ENCODE measurements at regions not wholly inside any gene's neighbourhood (a gene's known extent, or its start where the extent isn't known, plus 50 kb on each side); places are given as distances from the start of the nearest gene placed in this dataset.
A peak's percentile ranks its signal among the peaks of the same experiment; 100 is the strongest.

DNA sequence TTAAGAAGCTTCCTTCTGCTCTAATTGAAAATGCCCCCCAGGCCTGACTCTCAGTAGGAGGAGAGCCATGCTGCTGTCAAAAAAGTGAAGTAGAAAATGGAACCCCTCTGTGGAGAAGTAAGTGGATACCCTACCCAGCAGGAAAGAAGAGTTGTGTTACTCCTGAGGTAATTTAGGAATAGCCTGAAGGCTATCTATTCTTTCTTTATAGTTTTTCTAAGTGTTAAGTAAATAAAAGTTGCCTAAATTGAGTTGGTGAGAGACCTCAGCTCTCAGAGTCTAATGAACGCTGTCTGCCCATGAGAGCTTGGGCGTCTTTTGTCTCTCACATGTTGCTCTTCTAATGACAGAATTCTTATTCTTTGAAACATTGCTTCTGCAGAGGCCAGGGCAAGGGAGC lies 116.2 kb downstream of the NSUN3 start:
- no peak for DNase-seq

DNA sequence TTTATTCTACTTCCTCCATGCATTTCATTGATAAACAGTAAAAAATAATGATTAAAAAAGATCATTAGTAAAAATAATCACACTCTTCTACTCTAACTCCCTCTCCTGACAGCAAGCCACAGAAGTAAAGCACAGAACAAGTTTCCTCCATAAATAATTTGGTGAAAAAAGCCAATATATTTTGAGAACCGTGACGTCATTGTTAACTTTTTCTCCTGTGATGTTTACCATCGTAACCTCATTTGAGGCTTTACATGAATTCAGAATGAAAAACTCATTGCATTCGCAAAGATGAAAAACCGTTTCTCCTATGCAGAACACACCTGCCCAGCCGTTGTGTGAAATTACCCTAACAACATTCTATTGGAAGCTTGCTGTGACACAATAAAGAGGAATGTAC lies 120.7 kb downstream of the NSUN3 start:
- no peak for DNase-seq

DNA sequence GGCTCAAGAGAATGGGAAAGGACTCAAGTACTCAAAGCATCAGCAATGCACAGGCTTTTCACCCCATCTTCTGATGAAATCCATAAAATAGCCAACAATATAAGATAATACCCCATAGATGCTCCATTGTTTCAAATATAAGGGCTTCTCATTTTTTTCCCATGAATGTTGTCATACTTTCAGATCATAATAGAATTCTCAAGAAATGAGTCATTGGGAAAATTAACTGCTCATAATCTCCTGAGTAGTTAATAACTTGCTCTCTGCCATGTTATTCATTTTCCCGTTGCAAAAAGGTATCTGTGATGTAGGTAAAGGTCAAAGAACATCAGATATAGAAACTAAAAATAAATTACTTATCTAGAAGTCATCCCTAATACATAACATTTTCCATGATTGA lies 121.9 kb downstream of the NSUN3 start:
- peak; percentile 68 for DNase-seq

- DNase-seq, result peak; percentile 20
These were observed 122.9 kb downstream of the NSUN3 start for GRCh38 chr3:94185753-94186152.

- no peak for DNase-seq
These were observed 124.8 kb downstream of the NSUN3 start for GRCh38 chr3:94187697-94188096.

GRCh38 chr3:94195381-94195780 lies 132.5 kb downstream of the NSUN3 start:
- DNase-seq, result no peak

- no peak for DNase-seq
These were observed 143.4 kb downstream of the NSUN3 start for GRCh38 chr3:94206291-94206690.

DNA sequence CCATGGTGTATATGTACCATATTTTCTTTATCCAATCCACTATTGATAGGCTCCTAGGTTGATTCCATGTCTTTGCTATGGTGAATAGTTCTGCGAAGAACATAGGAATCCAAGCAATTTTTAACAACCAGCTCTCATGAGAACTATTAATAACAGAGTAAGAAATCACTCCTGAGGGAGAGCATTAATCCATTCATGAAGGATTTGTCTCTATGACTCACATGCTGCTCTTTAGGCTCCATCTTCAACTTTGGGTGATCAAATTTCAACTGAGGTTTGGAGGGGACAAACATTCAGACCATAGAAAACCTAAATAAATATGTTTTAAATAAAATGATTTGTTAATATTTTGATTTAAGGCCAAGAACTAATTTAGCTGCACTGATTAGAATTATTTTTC lies 147.4 kb downstream of the NSUN3 start:
- no peak for DNase-seq

DNA sequence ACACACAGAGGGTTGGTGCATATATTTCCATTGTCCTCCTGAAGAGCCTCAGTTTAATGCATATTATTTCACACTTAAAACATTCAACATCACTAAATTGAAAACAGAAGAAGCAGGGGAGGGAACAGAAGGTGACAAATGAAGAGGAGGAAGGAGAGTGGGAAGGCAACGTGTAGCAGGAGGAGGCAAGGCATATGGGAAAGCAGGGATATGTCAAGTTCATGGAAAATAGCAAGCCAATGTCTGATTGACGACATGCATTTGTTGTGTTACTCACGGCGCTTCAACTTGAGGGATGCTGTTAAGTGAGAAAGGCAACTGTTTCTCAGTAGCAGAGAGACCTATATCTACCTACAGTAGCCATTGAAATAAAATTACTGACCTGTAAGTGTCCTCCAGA lies 154.5 kb downstream of the NSUN3 start:
- DNase-seq, result no peak

- DNase-seq, result no peak
These were observed 157.6 kb downstream of the NSUN3 start for GRCh38 chr3:94220426-94220825.

DNA sequence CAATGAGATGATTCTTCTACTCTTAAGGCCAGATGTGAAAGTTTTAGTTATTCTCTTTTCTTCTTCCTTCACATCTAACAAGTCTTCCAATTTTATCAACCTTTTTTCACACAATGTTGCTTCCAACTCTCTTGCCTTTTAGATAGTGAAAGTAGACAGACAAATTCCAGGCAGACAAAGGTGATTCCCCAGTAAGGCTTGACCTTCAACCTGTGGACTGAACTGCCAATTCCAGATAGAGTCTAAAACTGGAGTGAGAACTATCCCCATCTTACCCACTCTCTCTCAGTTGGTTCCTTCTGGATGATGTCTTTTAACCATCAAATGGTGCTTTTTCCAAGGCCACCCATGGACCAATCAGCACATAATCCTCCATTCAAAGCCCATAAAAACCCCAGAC lies 159.0 kb downstream of the NSUN3 start:
- DNase-seq, result no peak

DNA sequence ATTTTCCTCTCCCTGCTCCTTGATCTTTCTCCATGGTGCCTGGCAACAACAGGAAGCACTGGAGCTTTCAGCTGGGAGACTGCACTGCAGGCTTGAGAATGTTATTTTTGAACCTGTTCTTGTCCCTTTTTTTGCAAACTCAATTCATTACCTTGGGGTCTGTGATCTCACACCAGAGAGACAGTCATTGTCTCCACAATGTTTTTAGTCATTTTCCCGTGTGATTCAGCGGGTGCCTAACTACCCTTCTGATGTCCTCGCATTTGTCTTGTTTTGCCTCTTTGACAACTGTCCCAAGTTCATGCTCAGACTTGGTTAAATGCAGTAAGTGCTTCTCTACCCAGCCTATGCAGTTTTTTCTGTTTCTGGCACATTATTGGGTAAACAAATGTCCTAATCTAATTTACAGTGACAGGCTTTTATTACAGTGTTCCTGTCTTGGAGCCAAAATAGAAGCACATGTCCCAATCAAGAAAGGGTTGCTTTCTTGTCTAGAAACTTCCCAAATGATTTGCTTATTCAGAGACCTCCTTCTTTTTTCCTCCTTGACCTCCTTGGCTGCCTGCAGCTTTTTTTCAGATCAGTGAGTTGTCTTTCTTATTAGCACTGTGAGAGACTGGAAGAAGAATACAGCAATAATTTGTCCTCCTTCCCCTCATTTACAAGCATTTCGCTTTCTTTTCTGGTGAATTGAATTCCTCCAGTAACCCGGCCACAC lies 162.4 kb downstream of the NSUN3 start:
- peak; percentile 18 for DNase-seq

DNA sequence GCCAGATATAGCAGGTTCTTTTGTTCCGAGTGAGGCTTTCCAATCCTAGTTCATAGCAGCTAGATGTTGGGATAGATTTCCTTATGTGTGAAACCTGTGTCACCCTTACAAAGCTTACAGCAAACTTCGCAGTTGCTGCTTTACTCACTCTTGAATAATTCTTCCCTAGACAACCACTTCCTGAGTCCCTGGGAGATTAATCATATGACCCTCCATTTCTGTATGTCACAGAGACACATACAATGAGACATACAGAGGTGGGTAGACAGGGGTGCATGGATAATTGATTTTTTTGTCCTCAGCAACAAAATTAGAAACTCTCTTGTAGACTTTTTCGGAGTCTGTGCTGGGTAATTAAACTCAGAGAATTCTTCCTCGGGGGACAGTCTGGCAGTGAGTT lies 163.2 kb downstream of the NSUN3 start:
- DNase-seq, result peak; percentile 84

DNA sequence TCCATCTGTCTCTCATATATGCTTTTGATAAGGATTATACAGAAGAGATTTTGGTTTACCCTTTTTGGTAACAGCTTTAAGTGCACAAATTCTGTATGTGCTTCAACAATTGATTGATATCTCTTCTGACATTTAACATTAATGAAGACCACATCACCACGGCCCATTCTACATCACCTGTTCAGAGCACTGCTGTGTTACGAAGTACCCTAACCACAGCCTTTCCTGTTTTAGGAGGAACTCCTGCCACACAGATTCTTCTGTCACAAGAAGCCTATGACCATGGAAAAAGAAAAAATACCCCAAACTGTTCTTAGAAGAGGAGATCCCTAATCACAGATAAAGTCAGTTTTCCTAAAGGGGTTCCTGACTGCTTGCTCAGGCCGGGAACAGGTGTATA lies 170.1 kb downstream of the NSUN3 start:
- no peak for DNase-seq

DNA sequence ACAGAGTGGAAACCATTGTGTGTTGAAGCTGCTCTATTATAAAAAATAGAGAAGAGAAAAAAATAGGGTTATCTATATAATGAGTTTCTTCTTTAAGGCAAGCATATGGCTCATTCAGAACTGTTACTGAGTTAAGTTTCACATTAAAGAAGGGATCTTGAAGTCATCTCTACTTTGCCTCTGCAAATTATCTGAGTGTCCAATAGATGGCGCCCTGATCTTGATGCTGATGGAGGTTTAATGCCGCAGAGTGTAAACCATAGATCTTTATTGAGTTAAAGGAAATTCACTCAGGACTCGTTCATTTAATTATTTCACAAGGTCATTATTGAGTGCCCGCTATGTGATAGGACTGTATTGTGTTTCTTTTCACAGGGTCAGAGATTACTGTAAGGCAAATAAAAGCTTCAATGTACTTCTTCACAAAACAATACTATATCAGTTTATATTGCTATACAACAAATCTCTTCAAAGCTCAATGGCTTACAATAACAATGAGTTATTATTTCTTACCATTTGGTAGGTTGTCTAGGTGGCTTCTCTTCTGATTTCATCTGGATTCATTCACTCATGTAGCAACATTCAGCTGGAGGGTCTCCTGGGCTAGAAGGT lies 171.4 kb downstream of the NSUN3 start:
- peak; percentile 52 for DNase-seq

DNA sequence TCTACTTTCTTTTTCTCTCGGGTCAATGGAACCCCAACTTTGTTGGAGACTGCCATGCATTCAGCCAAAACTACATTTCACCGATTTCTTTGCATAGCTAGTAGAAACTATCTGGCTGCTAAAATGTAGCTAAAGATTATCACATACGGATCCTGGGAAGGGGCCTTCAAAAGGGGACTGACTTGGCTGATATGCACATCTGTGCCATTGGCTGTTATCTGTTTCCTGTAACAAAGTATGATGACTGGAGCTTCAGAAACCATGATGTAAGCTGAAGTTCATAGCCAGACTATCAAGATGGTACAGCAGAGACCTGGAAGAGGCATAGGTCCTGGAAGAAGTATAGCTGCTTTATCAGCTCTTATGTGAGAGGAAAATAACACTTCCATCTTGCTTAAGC lies 179.1 kb downstream of the NSUN3 start:
- no peak for DNase-seq

DNA sequence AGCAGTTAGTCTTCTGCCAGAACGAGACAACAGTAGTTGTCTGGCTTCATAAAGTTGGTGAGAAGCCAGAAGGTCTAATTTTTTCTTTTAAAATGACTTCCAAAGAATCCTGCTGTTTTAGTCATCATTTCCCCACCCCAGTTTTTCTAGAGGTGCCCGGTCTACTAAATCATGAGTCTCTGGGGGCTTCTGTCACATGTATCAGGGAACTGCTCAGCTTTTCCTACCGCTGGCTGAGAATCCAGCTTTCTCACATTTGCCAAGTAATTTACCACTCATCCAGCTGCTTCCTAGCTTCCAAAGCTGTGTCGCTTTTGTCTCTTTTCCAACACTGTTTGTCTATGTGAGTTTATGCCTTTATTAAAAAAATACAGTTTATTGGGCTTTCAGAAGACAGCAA lies 183.3 kb downstream of the NSUN3 start:
- DNase-seq, result no peak

DNA sequence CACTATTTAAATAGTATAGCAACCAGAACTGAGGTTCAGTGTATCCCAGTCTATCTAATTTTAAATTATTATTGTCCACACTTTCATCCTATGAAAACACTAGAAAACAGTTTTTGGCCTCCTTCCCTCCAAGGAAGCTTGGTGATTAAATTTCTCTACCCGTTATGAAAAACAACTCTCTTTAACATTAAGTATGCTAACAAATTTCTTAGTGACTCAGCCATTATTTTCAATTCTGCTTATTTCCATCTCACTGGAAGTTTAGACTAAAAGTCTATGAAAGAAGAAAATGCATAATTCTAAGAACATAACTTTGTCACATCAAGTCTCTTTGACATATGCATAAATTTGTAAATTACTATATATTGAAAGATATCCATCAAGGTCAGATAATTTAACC lies 185.2 kb downstream of the NSUN3 start:
- DNase-seq, result no peak

- peak; percentile 61 for DNase-seq
These were observed 186.7 kb downstream of the NSUN3 start for GRCh38 chr3:94249491-94250079.

- DNase-seq, result no peak
These were observed 188.7 kb downstream of the NSUN3 start for GRCh38 chr3:94251566-94251965.

DNA sequence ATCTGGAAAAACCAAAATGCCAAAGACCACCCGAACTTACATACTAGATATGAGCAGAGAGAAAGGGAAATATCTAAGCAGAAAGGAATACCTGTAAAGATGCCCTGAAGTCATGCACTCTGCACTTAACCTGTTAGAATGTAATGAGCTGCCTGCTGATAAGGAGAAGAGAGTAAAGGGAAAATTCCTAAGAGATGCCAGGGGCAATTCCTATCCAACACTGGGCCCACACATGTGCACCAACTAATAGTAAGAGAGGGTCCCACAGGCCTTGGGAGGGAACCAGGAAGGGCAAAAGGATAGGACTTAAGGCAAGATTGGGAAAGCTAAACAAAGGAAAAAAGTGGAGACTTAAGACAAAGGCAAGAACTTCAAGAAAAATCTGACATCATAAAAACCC lies 189.5 kb downstream of the NSUN3 start:
- DNase-seq, result no peak

- DNase-seq, result no peak
These were observed 194.3 kb downstream of the NSUN3 start for GRCh38 chr3:94256888-94257813.

GRCh38 chr3:94258851-94259250 lies 196.0 kb downstream of the NSUN3 start:
- DNase-seq, result no peak

DNA sequence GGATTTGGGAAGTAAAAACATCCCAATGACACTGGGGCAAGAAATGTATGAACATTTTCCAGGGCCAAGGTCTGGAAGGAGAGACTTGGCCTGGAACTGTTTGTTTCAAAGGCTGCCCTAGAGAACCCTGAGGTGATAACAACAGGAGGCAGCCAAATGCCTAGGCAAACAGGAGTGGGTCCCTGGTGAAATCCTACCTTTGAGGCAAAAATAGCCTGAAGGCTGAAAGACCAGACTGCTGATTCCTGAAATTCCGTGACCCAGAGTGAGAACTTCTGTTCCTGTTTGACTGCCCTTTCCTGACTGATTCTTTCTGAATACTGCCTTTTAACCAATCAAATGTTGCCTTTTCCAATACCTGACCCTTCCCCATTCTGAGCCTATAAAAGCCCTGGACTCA lies 196.4 kb downstream of the NSUN3 start:
- no peak for DNase-seq

All from EL (cell line).